Fibroblast of skin of scalp (primary cell): ENCODE measurements at regions not wholly inside any gene's neighbourhood (a gene's known extent, or its start where the extent isn't known, plus 50 kb on each side); places are given as distances from the start of the nearest gene placed in this dataset.
A peak's percentile ranks its signal among the peaks of the same experiment; 100 is the strongest.
"Not testable (repeated sequence)": the region's sequence is repeated elsewhere in the genome, so short reads cannot be mapped to it uniquely, and the experiment has no call there.

Experiments used
- DNase-seq: peaks from one replicate; pipeline ENCODE4 v3.0.0-alpha.2; 2013

DNA sequence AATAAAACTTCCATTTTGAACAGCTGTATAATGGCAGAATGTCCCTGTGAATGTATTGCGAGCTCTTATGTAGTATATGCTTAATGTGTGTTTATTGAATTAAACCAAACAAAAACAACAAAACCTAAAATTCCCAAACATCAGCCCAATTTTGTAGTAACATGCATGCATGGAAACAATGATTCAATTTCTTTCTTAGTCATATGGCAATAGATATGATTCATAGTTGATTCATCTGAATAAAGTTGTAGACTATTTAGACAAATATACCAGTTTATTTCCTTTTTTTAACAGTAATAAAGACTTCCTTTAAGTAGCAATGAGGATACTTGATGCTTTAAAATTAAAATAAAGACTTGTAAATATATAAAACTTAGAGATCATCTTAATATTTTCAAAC, 670.6 kb downstream of the CD109 start:
- DNase-seq = peak; percentile 24

DNA sequence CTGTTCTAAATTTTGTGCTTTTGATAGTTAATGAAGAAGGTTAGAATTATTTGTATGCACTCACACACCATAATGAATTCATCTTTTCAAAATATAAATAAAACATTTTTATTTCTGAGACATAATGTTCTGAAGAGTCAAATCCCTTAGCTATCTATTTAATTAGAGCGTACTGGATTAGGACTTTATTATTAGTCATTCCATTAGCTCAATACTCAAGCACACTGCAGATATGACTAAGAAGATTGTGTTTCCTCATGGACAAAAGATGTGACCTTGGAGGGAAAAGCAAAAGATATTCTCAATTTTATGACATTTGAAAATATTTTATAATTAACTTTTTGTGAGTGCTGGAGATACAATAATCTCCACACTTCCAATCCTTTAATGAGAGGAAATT, 666.4 kb downstream of the CD109 start:
- no peak for DNase-seq

DNA sequence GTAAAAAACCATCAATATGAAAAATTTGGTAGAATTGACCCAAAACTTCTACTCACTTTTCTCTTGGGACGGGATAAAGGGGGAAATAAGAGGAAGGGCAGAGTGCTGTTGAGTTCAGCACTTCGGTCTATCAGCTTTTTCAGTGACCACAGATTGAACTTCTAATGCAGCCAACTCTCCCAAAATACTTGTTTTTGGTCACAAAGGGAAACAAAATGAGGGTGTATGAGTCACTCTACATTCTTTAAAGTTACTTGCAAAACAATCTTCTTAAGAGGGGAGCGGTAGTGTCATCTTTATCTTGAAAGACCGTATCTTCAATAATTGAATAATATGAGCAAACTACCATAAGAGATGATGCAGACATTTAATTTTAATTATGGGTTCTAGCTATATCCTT, 661.3 kb downstream of the CD109 start:
- peak; percentile 53 for DNase-seq

DNA sequence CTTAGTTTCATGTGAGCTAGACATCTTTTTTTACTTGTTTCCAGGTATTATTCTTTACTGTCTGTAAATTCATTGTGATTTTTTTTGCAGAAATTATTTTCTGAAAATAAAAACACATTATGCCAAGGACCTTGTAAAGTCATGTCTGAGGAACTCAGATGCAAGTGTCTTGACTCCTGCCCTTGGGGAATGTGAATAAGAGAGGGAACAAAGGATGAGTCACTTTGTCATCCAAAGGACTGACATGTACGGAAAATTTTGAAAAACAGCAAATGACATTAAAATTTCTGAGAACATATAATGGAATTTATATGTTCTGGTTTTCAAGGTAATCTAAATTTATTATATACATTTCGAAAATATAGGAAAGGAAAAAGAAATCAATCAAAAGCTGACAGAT, 660.4 kb downstream of the CD109 start:
- peak; percentile 55 for DNase-seq

DNA sequence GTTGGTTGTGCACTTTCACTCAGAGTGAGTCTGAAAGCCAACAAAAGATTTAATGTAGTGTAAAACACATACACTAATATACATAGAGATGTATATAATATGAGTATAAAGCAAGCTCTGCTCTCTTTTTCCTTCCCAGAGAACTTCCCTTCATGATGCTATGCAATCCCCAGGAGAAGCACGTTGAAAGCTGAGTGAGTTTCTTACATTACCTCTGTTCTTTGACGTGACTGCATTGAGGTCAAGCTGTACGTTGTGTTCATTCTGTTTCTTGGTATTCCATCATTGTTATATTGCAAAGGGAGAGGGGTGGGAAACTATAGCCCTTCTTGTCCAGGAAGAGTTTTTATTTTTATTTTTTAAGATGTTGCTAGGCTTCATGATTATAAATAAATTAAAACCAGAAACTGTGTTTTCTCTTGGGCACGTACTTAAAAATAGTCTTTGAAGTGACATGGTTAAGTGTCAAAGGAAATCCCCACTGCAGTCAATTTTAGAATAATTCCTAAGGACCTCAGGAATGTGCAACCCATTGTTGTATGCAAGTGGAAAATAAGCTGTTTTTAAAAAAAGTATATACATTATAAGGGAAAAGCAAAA, 651.0 kb downstream of the CD109 start:
- DNase-seq = no peak

DNA sequence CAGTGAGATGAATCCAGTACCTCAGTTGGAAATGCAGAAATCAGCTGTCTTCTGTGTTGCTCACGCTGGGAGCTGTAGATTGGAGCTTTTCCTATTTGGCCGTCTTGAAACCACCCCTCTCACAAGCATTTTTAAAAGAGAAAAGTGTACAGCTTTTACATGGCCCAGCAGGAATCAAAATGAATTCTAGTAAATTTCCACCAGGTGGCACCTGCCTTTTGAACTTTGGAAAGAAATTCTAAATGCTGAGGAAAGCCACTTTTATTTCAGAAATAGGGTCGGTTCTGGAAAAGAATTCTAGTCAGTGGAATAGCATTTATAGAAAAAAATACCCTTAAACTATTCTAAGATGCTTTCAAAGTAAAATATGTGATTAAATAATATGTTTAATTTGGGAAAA, 647.8 kb downstream of the CD109 start:
- peak; percentile 7 for DNase-seq

DNA sequence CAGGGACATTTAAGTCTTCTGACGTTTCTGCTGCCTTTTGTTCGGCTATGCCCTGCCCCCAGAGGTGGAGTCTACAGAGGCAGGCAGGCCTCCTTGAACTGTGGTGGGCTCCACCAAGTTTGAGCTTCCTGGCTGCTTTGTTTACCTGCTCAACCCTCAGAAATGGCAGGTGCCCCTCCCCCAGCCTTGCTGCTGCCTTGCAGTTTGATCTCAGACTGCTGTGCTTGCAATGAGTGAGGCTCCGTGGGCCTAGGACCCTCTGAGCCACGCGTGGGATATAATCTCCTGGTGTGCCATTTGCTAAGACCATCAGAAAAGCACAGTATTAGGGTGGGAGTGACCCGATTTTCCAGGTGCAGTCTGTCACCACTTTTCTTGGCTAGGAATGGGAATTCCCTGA, 647.3 kb downstream of the CD109 start:
- not testable (repeated sequence) for DNase-seq

DNA sequence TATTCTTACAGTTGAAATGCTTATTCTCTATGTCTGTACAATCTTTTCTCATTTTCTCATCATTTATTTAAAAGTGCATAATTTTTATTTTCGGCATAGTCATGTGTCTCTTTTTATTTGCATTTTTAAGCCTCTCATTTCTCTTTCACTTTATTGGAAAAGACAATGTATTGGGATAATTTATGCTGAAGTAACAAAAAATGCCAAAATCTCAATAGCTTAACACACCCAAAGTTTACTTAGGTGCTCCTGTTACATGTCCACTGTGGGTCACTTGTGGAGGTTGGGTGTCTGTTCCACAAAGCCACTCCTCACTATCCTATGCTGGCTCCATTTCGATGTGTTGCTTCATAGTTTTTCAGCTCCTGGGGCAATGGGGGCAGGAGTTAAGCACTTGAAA, 638.7 kb downstream of the CD109 start:
- DNase-seq = no peak

DNA sequence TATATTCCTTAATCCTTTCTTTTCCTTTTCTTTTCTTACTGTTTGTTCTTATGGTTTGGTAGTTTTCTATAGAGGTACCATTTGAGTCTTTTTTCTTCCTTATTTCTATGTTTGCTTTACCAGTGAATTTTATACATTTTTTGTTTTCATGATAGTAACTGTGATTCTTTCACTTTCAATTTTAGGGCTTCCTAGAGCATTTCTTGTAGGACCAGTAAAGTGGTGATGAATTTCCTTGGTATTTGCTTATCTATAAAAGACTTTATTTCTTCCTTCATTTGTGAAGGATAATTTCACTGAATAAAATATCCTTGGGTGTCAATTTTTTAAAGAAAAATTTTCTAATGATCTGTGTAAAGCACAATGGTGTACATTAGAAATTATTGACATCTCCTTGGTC, 637.4 kb downstream of the CD109 start:
- DNase-seq = peak; percentile 15

DNA sequence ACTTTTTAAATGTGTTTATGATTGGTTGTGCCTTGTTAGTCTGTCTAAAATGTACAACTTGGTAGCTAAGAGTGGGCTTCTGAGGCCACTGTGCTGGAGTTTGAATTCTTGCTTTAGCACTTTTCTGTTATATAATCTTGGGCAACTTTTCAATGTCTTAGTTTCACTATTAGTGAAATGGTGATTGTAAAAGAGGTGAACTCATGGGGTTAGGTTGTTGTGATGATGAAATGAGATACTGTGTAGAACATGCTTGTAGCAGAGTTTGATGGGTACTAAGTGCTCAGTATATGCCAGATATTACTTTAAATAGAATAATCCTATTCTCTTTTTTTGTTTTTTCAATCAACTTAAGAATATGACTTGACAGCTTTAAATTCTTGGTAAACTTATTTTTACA, 624.7 kb downstream of the CD109 start:
- no peak for DNase-seq

DNA sequence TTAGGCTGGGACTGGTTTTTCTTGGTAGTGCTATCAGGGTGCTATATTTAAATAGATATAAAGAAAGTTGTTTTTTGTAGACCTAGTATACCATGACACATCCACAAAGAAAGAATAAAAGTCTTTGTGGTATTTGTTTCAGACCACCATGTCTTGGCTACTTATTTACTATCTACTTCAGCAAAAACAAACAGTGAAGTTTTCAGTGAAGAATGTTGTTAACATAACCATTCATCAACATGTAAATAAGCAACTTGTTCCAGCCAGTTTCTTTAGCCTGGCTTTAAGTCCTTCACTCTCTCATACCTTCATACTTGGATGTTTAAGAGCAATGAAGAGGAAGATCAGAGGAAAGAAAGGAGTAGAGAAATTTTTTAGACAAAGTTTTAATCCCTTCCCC, 624.1 kb downstream of the CD109 start:
- DNase-seq = no peak

DNA sequence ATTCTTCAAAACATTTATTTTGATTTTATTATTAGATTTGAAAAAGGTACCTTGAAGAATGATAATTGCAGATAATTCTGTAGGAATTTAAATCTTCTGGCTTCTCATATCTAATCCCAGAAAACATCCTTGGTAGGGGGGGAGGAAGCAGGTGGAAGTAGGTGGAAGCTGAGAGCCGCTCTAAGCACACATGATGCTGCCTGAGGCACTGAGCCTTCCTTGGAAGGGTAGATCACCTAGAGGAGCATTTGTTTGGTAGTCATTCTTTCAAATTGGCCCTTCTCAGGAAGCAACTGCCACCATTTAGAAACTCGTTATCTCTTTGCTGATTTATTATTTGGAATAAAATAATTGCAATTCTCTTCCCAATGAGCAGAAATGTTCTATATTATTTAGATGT, 623.3 kb downstream of the CD109 start:
- no peak for DNase-seq

DNA sequence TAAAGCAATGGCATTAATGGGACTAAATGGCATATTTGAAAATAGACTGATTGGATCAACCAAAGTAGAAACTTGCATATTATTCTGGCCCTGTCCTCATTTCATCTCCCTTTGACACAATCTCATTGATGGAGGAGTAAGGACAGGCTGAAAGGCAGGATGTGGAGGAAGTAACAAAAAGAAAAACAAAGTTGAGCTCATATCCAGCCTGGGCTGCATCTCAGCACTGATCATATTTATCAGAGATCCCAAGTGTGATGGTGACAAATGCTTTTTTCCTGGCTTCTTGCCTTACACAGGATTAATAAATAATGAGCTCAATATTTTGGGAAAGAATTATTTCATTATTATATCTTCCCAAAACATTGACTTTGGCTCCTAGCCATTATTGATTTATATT, 622.7 kb downstream of the CD109 start:
- DNase-seq = no peak

DNA sequence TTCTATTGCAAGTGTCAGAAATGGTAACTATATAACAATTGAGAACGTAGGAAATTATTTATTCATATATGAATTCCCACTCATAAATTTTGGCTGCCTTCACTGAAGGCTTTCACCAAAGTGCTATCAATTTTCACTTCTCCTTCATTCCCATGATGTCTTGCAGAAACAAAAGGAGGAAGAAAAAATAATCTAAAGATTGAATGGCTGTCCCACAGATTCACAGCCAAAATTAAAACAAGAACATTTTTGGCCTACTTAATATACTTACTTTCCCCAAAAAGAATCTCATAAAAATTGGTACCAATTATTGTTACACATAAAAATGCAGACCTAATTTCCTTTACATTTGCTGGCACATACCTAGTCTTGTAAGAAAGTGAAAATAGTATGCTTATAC, 616.1 kb downstream of the CD109 start:
- DNase-seq = no peak

DNA sequence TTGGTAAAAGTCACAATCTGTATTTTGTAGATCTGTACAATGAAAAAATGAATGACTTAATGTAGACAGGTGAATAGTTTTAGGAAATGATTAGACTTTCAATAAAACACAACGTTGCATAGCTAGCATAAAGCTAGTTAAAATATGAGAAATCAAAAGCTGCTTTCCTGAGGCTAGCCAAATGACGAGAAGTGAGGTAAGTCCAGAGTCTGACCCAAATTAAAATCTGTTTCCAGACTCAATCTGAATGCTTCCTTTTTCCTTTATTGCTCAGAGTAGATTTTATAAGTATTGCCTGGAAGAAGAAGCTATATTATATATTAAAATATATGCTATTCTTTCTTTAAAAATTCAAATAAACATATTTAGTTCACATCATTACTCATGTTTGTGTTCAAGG, 615.4 kb downstream of the CD109 start:
- DNase-seq = no peak

DNA sequence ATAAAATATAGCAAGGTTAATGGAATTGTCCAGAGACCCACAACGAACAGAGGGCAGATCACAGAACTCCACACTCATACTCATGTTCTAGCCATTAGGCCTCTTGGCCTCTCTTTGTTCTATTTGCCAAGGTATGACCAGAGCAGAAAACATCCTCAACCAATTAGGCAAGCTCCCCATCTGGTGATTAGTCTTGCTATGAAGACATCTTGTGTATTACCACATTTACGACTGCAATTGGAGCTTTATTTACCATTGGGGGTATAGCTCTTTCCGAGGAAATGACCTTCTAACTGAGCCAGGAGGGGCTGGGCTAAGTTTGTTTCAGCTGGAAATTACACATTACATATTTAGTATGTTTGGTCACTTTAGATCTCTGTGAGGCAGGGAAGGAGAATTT, 593.9 kb downstream of the CD109 start:
- DNase-seq = no peak

DNA sequence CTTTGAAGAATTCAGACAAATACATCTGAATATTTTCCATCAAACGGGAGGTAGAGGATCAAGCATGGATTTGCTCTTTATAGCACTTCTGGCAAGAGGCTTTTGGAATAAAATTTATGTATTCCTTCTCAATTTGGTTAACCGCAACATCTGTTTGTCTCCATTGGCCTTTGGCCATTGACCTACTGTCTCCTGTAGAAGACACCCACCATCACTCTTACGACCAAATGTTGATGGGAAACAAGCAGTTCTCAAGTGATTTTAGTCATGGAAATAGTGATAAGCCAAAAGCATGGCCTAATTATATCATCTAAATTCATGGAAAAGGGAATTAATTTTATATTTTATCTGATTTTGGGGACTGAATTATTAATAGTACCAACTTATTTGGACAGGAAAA, 591.9 kb downstream of the CD109 start:
- DNase-seq = no peak

DNA sequence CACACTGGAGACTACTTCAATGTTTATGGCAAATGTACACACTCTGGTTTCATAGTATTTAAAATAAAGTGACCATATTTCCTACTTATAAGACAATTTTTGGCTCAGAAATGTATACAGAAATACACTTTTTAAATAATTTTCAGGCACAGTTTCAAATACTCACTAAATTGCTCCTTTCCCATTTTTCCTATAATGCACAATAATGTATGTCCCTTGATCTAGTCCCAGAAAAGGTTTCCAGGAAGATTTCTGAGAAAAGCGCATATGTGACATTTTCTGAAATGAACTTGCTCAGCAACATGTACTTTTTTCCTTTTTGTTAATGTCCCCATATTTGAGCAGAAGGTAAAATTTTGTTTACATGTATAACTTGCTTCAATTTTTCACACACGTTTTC, 591.4 kb downstream of the CD109 start:
- no peak for DNase-seq

DNA sequence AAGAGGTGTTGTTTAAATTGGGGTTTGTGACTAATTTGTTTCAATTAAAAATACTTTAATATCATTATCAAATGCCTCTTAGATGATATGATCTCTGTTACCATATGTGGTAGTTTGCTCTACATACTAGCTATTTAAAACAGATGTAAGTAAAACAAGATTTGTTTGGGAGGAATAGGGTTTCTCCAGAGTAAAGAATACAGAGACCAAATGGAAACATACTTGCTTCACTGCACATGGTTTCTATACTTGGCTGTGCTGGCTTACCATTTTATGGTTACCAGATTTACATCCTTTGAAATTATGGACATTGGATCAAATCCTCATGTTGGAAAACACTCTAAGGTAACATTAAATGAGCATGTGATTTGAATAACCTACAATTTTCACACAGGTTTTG, 588.3 kb downstream of the CD109 start:
- DNase-seq = no peak

DNA sequence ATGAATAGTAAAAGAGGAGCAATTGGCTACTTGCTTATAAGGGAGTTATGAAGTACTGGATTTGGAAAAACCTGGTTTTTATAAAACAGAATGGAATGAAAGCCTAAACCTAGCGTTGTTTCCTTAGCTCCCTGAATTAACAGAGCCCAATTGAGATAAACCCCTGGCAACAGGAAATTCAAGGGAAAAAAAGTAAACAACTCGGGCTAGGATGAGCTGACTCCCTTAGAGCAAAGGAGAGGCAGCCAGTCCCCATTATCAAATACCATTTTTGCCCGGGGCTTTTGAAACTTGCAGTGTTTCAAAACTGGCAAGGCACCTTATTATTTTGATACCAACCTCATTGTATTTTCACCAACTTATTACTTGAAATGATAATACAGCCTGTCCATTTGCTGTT, 587.5 kb downstream of the CD109 start:
- DNase-seq = no peak

DNA sequence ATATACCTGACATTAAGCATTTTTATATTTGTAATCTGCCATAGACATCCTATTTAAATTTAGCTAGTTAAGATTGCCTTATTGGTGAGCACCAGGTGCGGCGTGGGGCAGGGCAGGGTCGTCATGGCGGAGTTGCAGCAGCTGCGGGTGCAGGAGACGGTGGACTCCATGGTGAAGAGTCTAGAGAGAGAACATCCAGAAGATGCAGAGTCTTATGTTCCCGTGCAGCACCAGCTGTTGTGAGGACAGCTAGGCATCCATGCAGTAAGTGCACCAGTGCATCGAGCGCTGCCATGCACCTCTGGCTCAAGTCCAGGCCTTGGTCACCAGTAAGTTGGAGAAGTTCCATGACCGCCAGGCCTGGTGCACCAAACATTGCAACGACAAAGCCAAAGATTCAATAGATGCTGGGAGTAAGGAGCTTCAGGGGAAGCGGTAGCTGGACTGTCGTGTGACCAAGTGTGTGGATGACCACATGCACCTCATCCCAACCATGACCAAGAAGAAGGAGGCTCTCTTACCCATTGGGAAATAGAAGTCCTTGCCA, 586.2 kb downstream of the CD109 start:
- no peak for DNase-seq

DNA sequence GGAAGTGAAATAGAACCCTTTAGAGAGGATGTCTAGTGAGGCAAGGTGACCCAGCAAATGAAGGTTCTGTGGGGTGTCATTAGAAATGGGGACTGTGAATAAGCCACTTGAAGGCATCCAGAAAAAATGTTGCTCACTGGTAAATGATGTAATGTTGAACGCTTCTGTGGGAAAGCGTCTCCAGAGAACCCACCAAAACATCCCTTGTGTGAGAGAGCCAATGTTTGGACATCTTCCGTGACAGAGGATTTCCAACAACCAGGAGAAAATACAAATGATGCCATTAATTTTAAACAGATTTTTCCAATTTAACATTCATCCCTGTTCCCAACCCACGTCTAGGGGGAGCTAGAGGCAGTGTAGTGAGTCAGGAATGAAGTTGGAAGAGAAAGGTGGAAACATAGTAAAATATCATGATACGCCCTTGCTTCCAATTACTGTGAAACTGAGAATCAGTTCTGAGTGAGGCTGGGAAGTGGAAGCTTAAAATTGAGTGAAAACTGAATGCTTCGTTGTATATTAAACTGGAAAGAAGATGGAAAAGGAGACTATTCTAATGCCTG, 584.2 kb downstream of the CD109 start:
- no peak for DNase-seq

DNA sequence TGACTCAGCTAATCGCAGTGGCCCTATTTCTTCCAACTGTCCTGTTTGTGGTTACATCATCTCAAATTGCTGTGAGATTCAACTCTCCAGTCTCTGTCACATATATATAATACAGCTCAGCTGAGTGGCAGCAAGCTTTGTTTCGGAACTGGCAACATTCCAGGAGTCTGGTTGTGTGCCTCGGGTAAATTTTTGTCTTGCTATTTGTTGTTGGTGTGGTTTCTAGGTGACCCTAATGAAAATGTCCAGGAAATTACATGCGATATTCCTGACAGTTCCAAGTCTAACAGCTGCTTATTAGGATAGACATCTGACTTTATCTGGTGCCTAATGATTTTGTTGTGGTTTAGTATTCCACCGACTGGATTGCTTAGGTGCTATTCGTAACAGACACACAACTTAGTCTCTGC, 581.8 kb downstream of the CD109 start:
- peak; percentile 57 for DNase-seq

DNA sequence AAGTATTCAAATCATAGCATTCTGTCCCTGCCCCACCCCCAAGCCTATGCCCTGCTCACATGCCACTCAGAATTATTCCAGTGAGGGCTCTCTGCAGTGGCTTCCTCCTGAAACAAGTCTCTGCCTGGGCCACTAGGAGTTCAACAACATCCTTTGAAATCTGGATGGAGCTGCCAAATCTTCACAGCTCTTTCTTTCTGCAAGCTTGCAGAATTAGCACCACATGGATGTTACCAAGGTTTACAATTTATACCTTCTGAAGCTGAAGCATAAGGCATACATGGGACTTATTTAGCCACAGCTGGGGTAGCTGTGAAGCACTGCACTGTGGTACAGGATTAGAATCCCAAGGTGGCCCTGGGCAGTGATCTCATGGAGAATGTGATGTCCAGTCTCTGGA, 577.5 kb downstream of the CD109 start:
- DNase-seq = no peak

DNA sequence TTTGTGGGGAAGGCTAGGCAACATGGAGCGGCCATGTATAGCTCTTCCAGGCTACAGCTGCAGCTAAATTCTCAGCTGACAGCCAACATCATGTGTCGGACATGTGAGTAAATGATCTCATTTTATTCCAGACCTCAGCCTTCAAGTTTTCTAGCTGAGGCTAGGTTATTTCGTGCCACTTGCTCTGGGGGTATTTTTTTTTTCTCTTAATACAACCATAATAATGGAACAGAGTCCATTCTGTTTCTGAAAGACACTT, 573.5 kb downstream of the CD109 start:
- DNase-seq = no peak
